ENCODE measurements at regions not wholly inside any gene's neighbourhood (a gene's known extent, or its start where the extent isn't known, plus 50 kb on each side); places are given as distances from the start of the nearest gene placed in this dataset.

- no peak for DNase-seq
These were observed 131.8 kb downstream of the UNC5CL start for GRCh38 chr6:40907198-40907701.

GRCh38 chr6:40906759-40907158 is 132.3 kb downstream of the UNC5CL start:
- DNase-seq: no peak

- DNase-seq: no peak
These were observed 134.3 kb downstream of the UNC5CL start for GRCh38 chr6:40904583-40905194.

- no peak for DNase-seq
These were observed 135.6 kb downstream of the UNC5CL start for GRCh38 chr6:40903456-40903855.

- no peak for DNase-seq
These were observed 137.5 kb downstream of the UNC5CL start for GRCh38 chr6:40901322-40902055.

- no peak for DNase-seq
These were observed 138.2 kb downstream of the UNC5CL start for GRCh38 chr6:40900791-40901190.

- DNase-seq: no peak
These were observed 139.3 kb downstream of the UNC5CL start for GRCh38 chr6:40899684-40900155.

- no peak for DNase-seq
These were observed 140.9 kb downstream of the UNC5CL start for GRCh38 chr6:40898073-40898472.

- DNase-seq: no peak
These were observed 141.5 kb downstream of the UNC5CL start for GRCh38 chr6:40897390-40898003.

- no peak for DNase-seq
These were observed 142.3 kb downstream of the UNC5CL start for GRCh38 chr6:40896696-40897095.

- DNase-seq: no peak
These were observed 143.8 kb downstream of the UNC5CL start for GRCh38 chr6:40894962-40895799.

- DNase-seq: no peak
These were observed 146.0 kb downstream of the UNC5CL start for GRCh38 chr6:40893021-40893420.

- no peak for DNase-seq
These were observed 146.8 kb downstream of the UNC5CL start for GRCh38 chr6:40892223-40892622.

GRCh38 chr6:40891686-40892085 is 147.3 kb downstream of the UNC5CL start:
- no peak for DNase-seq

- DNase-seq: no peak
These were observed 147.9 kb downstream of the UNC5CL start for GRCh38 chr6:40891131-40891530.

- DNase-seq: no peak
These were observed 149.7 kb downstream of the UNC5CL start for GRCh38 chr6:40889137-40889832.

GRCh38 chr6:40888456-40888990 is 150.5 kb downstream of the UNC5CL start:
- no peak for DNase-seq

- DNase-seq: no peak
These were observed 151.2 kb downstream of the UNC5CL start for GRCh38 chr6:40887792-40888340.

GRCh38 chr6:40887079-40887791 is 151.8 kb downstream of the UNC5CL start:
- no peak for DNase-seq

- DNase-seq: no peak
These were observed 153.8 kb downstream of the UNC5CL start for GRCh38 chr6:40885139-40885774.

Measured in GDM1 (cell line).